ENCODE measurements at regions not wholly inside any gene's neighbourhood (a gene's known extent, or its start where the extent isn't known, plus 50 kb on each side); places are given as distances from the start of the nearest gene placed in this dataset.

GRCh38 chr20:1712634-1713624 lies 55.4 kb upstream of the SIRPG start:
- no peaks in the 10 kb centered on the region for H3K4me1 Mint-ChIP-seq
- DNase-seq (ENCODE audit: low spot score in 2 of 2, unreplicated experiment in 2 of 2): no peak
- no peak for TF ChIP-seq CTCF (IDR thresholded peaks at IDR 0.05; ENCODE audit: unreplicated experiment)
- no peaks in the 10 kb centered on the region for H3K36me3 Mint-ChIP-seq
- H3K27ac Mint-ChIP-seq: no peak overlapping the region
- H3K9me3 Mint-ChIP-seq: no peaks in the 10 kb centered on the region
- no peak overlapping the region for H3K4me3 Mint-ChIP-seq
- peaks cover 83% of the 10 kb centered on the region for H3K27me3 Mint-ChIP-seq (ENCODE audit: low read depth)

GRCh38 chr20:1711826-1712601 lies 54.4 kb upstream of the SIRPG start:
- DNase-seq (ENCODE audit: low spot score in 2 of 2, unreplicated experiment in 2 of 2): no peak
- Mint-ChIP-seq H3K9me3 (no peaks in the 10 kb centered on the region), H3K36me3 (no peaks in the 10 kb centered on the region), H3K4me1 (no peaks in the 10 kb centered on the region), H3K27ac (no peak overlapping the region), H3K27me3 (ENCODE audit: low read depth) (peaks cover 80% of the 10 kb centered on the region), H3K4me3 (no peak overlapping the region)
- no peak for TF ChIP-seq CTCF (IDR thresholded peaks at IDR 0.05; ENCODE audit: unreplicated experiment)

GRCh38 chr20:1711266-1711665 lies 53.7 kb upstream of the SIRPG start:
- TF ChIP-seq CTCF (IDR thresholded peaks at IDR 0.05; ENCODE audit: unreplicated experiment): no peak

GRCh38 chr20:1710484-1710883 lies 52.9 kb upstream of the SIRPG start:
- H3K27ac Mint-ChIP-seq: no peak overlapping the region
- peaks cover 71% of the 10 kb centered on the region for H3K27me3 Mint-ChIP-seq (ENCODE audit: low read depth)
- no peak for TF ChIP-seq CTCF (IDR thresholded peaks at IDR 0.05; ENCODE audit: unreplicated experiment)
- no peaks in the 10 kb centered on the region for H3K4me1 Mint-ChIP-seq
- no peaks in the 10 kb centered on the region for H3K9me3 Mint-ChIP-seq
- no peak overlapping the region for H3K4me3 Mint-ChIP-seq
- no peak for DNase-seq (ENCODE audit: low spot score in 2 of 2, unreplicated experiment in 2 of 2)
- no peaks in the 10 kb centered on the region for H3K36me3 Mint-ChIP-seq

More at GRCh38 chr20:1711266-1711665, 53.7 kb upstream of the SIRPG start:
- no peak for DNase-seq (ENCODE audit: low spot score in 2 of 2, unreplicated experiment in 2 of 2)
- Mint-ChIP-seq H3K27ac (no peak overlapping the region), H3K4me1 (no peaks in the 10 kb centered on the region), H3K9me3 (no peaks in the 10 kb centered on the region), H3K27me3 (ENCODE audit: low read depth) (peaks cover 76% of the 10 kb centered on the region), H3K36me3 (no peaks in the 10 kb centered on the region), H3K4me3 (no peak overlapping the region)

- Mint-ChIP-seq H3K4me3 (no peak overlapping the region), H3K27me3 (ENCODE audit: low read depth) (peaks cover 60% of the 10 kb centered on the region), H3K36me3 (no peaks in the 10 kb centered on the region), H3K4me1 (no peaks in the 10 kb centered on the region), H3K27ac (no peak overlapping the region), H3K9me3 (peaks cover 3% of the 10 kb centered on the region)
- no peak for TF ChIP-seq CTCF (IDR thresholded peaks at IDR 0.05; ENCODE audit: unreplicated experiment)
- no peak for DNase-seq (ENCODE audit: low spot score in 2 of 2, unreplicated experiment in 2 of 2)
Measured at GRCh38 chr20:1707588-1708449, 50.2 kb upstream of the SIRPG start.

Measured in mesothelial cell of epicardium (in vitro differentiated cells).